ENCODE measurements at regions not wholly inside any gene's neighbourhood (a gene's known extent, or its start where the extent isn't known, plus 50 kb on each side); places are given as distances from the start of the nearest gene placed in this dataset.

DNA sequence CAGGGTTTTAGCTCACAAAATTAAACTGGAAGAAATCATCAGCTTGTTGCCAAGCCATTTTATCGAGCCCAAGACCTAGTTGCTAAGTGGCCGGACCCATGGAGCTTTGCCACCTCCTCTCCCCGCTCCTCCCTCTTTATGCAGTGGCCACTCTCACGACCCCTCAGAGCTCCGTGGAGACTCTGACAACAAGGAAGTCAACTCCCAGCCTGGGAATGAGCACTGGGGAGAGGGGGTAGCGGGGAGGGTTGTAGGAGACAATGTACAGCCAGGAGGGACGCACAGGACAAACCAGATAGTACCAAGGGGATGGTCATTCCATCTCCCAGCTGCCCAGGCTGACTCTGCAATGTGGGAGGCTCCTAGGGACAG lies 250.9 kb downstream of the SIPA1L2 start:
- Histone ChIP-seq H3K27ac (replicated peaks) (no peak overlapping the region), H3K4me3 (replicated peaks; ENCODE audit: insufficient read depth, low read length) (no peak overlapping the region), H3K27me3 (ENCODE audit: insufficient read depth, poor library complexity, severe bottlenecking) (no peaks in the 10 kb centered on the region)
- TF ChIP-seq SPI1 (IDR thresholded peaks at IDR 0.05; ENCODE audit: borderline replicate concordance, low read depth), result no peak
- TF ChIP-seq POLR2AphosphoS5 (IDR thresholded peaks at IDR 0.05; ENCODE audit: low read depth), result no peak
- TF ChIP-seq REST (IDR thresholded peaks at IDR 0.05; ENCODE audit: insufficient replicate concordance, low read depth), result no peak
- TF ChIP-seq, protein P1, sequence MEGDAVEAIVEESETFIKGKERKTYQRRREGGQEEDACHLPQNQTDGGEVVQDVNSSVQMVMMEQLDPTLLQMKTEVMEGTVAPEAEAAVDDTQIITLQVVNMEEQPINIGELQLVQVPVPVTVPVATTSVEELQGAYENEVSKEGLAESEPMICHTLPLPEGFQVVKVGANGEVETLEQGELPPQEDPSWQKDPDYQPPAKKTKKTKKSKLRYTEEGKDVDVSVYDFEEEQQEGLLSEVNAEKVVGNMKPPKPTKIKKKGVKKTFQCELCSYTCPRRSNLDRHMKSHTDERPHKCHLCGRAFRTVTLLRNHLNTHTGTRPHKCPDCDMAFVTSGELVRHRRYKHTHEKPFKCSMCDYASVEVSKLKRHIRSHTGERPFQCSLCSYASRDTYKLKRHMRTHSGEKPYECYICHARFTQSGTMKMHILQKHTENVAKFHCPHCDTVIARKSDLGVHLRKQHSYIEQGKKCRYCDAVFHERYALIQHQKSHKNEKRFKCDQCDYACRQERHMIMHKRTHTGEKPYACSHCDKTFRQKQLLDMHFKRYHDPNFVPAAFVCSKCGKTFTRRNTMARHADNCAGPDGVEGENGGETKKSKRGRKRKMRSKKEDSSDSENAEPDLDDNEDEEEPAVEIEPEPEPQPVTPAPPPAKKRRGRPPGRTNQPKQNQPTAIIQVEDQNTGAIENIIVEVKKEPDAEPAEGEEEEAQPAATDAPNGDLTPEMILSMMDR (IDR thresholded peaks at IDR 0.05; ENCODE audit: insufficient read depth, low read length), result no peak
- no peak for DNase-seq (ENCODE audit: low read depth in 1 of 2, low spot score in 1 of 2)

DNA sequence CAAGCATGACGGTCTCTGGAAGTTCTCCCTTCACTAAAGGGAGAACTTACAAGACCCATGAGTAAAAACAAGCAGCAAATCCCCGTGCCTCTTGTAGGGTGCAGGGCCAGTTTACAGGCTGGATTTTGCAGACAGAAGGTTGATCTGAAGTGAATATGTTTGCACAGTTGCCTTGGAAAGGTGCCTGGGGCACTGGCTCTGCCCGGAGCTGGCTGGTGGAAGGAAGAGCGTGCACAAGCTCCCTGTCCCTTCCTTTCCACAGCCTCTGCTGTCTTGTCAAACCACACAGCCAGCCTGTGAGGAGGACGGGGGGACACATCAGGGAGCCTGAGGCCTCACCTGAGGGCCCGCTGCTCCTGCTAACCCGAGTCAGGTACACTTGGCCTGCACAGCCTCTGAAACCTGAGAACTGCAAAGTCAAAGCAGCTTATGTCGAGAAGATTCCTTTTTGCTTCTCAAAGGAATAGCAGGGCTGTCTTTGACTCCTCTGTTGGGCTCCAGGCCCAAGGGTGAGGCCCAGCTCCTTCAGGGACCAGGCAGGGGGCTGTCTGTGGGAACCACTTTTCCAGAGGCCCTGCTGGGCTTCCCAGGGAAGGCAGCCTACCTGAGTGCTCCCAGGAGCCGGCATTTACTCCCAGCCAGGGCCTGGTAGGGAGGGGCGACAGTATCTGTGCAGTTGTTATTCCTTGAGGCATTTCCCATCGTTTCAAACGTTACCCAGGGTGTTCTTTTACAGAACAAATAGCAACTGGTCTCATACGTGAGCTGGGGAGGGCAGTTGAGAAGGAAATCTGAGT lies 251.5 kb downstream of the SIPA1L2 start:
- TF ChIP-seq SPI1 (IDR thresholded peaks at IDR 0.05; ENCODE audit: borderline replicate concordance, low read depth) (no peak), GABPA (IDR thresholded peaks at IDR 0.05; ENCODE audit: low read depth) (no peak), REST (IDR thresholded peaks at IDR 0.05; ENCODE audit: insufficient replicate concordance, low read depth) (no peak), POLR2AphosphoS5 (IDR thresholded peaks at IDR 0.05; ENCODE audit: low read depth) (no peak)
- TF ChIP-seq, protein P1 (IDR thresholded peaks at IDR 0.05; ENCODE audit: insufficient read depth, low read length), result no peak
- Histone ChIP-seq H3K27ac (replicated peaks) (no peak overlapping the region), H3K4me3 (replicated peaks; ENCODE audit: insufficient read depth, low read length) (no peak overlapping the region), H3K27me3 (ENCODE audit: insufficient read depth, poor library complexity, severe bottlenecking) (no peaks in the 10 kb centered on the region)
- DNase-seq (ENCODE audit: low read depth in 1 of 2, low spot score in 1 of 2), result no peak

GRCh38 chr1:232377494-232377770 lies 252.5 kb downstream of the SIPA1L2 start:
- H3K27me3 ChIP-seq (ENCODE audit: insufficient read depth, poor library complexity, severe bottlenecking), result no peaks in the 10 kb centered on the region
- no peak for DNase-seq (ENCODE audit: low read depth in 1 of 2, low spot score in 1 of 2)
- no peak overlapping the region for H3K4me3 ChIP-seq (replicated peaks; ENCODE audit: insufficient read depth, low read length)
- H3K27ac ChIP-seq (replicated peaks), result no peak overlapping the region
- TF ChIP-seq REST (IDR thresholded peaks at IDR 0.05; ENCODE audit: insufficient replicate concordance, low read depth), result no peak
- TF ChIP-seq POLR2AphosphoS5 (IDR thresholded peaks at IDR 0.05; ENCODE audit: low read depth), result no peak
- no peak for TF ChIP-seq SPI1 (IDR thresholded peaks at IDR 0.05; ENCODE audit: borderline replicate concordance, low read depth)
- TF ChIP-seq GABPA (IDR thresholded peaks at IDR 0.05; ENCODE audit: low read depth), result no peak
- TF ChIP-seq, protein P1 (IDR thresholded peaks at IDR 0.05; ENCODE audit: insufficient read depth, low read length), result no peak
